Osteoblast (primary cell): ENCODE measurements at regions not wholly inside any gene's neighbourhood (a gene's known extent, or its start where the extent isn't known, plus 50 kb on each side); places are given as distances from the start of the nearest gene placed in this dataset.
A peak's percentile ranks its signal among the peaks of the same experiment; 100 is the strongest.

ENCODE experiments used
- DNase-seq: peaks from one replicate; pipeline ENCODE4 v3.0.0; 2011; ENCODE audit warnings: low spot score, mixed read lengths; ENCODE audit not compliant: insufficient read length; ENCODE audit errors: missing footprints
- H2AFZ ChIP-seq: 2 replicates; pipeline ENCODE4 v1.6.0; 2011; ENCODE audit warnings: mild to moderate bottlenecking, low read length
- H3K27ac ChIP-seq: 2 replicates; pipeline ENCODE4 v1.5.1; 2011; ENCODE audit warnings: mild to moderate bottlenecking, low read depth, low read length, moderate library complexity
- H3K27me3 ChIP-seq: 2 replicates; pipeline ENCODE4 v1.6.0; 2012; ENCODE audit warnings: mild to moderate bottlenecking, control low read depth, inconsistent platforms, low read length, moderate library complexity; ENCODE audit not compliant: insufficient read depth
- H3K36me3 ChIP-seq: 2 replicates; pipeline ENCODE4 v1.5.1; 2011; ENCODE audit warnings: mild to moderate bottlenecking, low read length, control low read depth, moderate library complexity; ENCODE audit not compliant: insufficient read depth
- H3K4me1 ChIP-seq: 2 replicates; pipeline ENCODE4 v1.5.1; 2011; ENCODE audit warnings: mild to moderate bottlenecking, low read length, control low read depth, moderate library complexity; ENCODE audit not compliant: insufficient read depth
- H3K4me2 ChIP-seq: 2 replicates; pipeline ENCODE4 v1.6.0; 2011; ENCODE audit warnings: mild to moderate bottlenecking, low read length; ENCODE audit not compliant: insufficient read depth
- H3K4me3 ChIP-seq: fragments of 200-600 bp; sonication (generic); 3 replicates; pipeline ENCODE4 v1.5.1; 2012; ENCODE audit warnings: mild to moderate bottlenecking, low read length, inconsistent platforms; ENCODE audit not compliant: insufficient read depth
- H3K79me2 ChIP-seq: 2 replicates; pipeline ENCODE4 v1.6.0; 2012; ENCODE audit warnings: mild to moderate bottlenecking, low read length, control low read depth, inconsistent platforms; ENCODE audit not compliant: insufficient read depth
- H3K9me3 ChIP-seq: 2 replicates; pipeline ENCODE4 v1.5.1; 2011; ENCODE audit warnings: low read depth, low read length, control low read depth
- H4K20me1 ChIP-seq: 2 replicates; pipeline ENCODE4 v1.6.0; 2012; ENCODE audit warnings: mild to moderate bottlenecking, low read length, control low read depth; ENCODE audit not compliant: insufficient read depth
- TF ChIP-seq, protein P1 (sequence below): IDR thresholded peaks from 2 replicates; pipeline ENCODE4 v1.5.1; 2011; ENCODE audit warnings: mild to moderate bottlenecking, low read depth, low read length, moderate library complexity; ENCODE audit errors: extremely low read depth

DNA sequence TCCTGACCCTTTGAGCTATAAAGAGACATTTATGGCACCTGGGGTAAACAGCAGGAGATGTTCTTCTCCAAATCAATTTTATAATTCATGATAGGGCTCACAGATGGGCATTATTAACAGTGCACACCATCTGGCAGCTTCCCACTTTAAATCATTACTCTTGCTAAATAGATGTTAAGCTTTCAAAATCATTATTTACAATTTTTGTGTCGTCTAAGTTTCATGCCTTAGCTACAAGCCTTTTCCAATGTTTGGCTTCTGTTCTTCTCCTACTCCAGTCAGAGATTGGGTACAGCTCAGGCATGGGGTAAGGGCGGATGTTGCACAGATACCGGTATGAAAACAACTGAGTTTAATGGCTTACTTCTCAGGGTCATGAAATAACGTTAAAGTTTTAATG, 120.9 kb upstream of the PFN2 start:
- H3K4me3 ChIP-seq: no peak overlapping the region
- no peaks in the 10 kb centered on the region for H3K27me3 ChIP-seq
- H2AFZ ChIP-seq: no peak overlapping the region
- no peak overlapping the region for H3K27ac ChIP-seq
- H3K9me3 ChIP-seq: no peaks in the 10 kb centered on the region
- no peak overlapping the region for H3K4me2 ChIP-seq
- no peak for DNase-seq
- no peaks in the 10 kb centered on the region for H3K36me3 ChIP-seq
- TF ChIP-seq, protein P1, sequence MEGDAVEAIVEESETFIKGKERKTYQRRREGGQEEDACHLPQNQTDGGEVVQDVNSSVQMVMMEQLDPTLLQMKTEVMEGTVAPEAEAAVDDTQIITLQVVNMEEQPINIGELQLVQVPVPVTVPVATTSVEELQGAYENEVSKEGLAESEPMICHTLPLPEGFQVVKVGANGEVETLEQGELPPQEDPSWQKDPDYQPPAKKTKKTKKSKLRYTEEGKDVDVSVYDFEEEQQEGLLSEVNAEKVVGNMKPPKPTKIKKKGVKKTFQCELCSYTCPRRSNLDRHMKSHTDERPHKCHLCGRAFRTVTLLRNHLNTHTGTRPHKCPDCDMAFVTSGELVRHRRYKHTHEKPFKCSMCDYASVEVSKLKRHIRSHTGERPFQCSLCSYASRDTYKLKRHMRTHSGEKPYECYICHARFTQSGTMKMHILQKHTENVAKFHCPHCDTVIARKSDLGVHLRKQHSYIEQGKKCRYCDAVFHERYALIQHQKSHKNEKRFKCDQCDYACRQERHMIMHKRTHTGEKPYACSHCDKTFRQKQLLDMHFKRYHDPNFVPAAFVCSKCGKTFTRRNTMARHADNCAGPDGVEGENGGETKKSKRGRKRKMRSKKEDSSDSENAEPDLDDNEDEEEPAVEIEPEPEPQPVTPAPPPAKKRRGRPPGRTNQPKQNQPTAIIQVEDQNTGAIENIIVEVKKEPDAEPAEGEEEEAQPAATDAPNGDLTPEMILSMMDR: no peak
- peaks cover 32% of the 10 kb centered on the region for H3K4me1 ChIP-seq
- no peaks in the 10 kb centered on the region for H3K79me2 ChIP-seq
- H4K20me1 ChIP-seq: no peaks in the 10 kb centered on the region

DNA sequence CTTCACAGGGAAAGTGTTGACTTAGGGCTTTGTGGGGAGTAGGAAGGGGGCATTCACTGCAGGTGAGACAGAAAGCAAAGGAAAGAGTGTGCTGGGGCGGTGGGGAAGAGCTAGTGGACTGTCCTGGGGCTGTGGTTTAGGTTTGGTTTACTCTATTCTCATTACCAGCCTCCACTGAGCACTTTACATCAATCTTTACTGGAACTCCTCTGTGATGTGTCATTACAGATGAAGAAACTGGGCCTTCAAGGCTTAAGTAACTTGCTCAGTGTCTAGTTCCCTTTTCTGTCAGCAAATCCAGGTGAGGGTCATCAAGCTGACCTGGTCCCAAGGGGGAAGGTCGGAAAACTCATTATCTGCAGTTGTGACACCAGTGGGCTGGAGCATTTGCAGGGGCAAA, 120.2 kb upstream of the PFN2 start:
- peaks cover 32% of the 10 kb centered on the region for H3K4me1 ChIP-seq
- H3K27ac ChIP-seq: no peak overlapping the region
- no peaks in the 10 kb centered on the region for H3K36me3 ChIP-seq
- no peaks in the 10 kb centered on the region for H3K9me3 ChIP-seq
- no peak for DNase-seq
- TF ChIP-seq, protein P1: no peak
- H2AFZ ChIP-seq: no peak overlapping the region
- H3K79me2 ChIP-seq: no peaks in the 10 kb centered on the region
- no peak overlapping the region for H3K4me2 ChIP-seq
- H3K4me3 ChIP-seq: no peak overlapping the region
- no peaks in the 10 kb centered on the region for H3K27me3 ChIP-seq
- H4K20me1 ChIP-seq: no peaks in the 10 kb centered on the region

DNA sequence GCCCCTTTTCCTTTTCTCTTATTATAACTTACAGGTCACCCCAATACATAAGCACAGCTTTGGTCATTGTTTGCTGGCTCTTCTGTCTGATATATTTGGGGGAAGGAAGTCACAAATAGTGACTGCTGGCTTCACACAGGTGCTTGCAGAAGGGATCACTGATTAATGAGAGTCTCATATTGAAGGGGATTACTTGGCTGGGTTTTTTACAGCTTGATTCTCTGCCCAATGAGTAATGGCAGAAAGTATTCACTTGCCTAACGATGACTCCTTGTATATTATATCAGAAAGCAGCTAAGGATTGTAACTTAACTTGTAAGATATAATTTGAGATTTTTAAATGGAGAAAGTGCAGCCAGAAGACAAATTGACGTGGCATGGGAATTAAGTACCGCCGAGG, 119.3 kb upstream of the PFN2 start:
- Histone ChIP-seq H2AFZ (no peak overlapping the region), H3K27me3 (no peaks in the 10 kb centered on the region), H3K27ac (no peak overlapping the region), H3K4me1 (peaks cover 30% of the 10 kb centered on the region), H3K4me2 (peak overlapping the region; percentile 47), H3K9me3 (no peaks in the 10 kb centered on the region), H3K4me3 (no peak overlapping the region), H3K79me2 (no peaks in the 10 kb centered on the region), H3K36me3 (no peaks in the 10 kb centered on the region), H4K20me1 (no peaks in the 10 kb centered on the region)
- TF ChIP-seq, protein P1: no peak
- DNase-seq: no peak

DNA sequence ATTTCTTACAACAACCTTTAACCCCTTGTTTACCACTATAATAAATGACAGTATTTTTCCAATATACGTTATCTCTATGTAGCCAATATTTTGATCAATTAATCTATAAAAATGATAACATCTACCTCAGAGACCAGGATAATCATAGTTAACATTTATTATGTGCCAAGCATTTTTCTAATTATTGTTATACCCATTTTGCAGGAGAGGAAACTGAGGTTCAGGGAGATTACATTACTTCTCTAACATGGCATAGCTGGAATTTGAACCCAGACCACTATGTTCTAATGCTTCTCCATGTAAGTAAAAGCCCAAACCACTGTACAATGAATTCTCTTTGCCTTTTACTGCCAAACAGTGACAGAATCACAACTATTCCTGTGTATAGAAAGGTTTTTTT, 113.4 kb upstream of the PFN2 start:
- Histone ChIP-seq H3K27me3 (no peaks in the 10 kb centered on the region), H2AFZ (no peak overlapping the region), H4K20me1 (no peaks in the 10 kb centered on the region), H3K4me1 (peaks cover 34% of the 10 kb centered on the region), H3K27ac (no peak overlapping the region), H3K4me3 (no peak overlapping the region), H3K36me3 (no peaks in the 10 kb centered on the region), H3K9me3 (no peaks in the 10 kb centered on the region), H3K79me2 (no peaks in the 10 kb centered on the region), H3K4me2 (peak overlapping the region; percentile 79)
- TF ChIP-seq, protein P1: no peak
- DNase-seq: no peak
